ENCODE measurements at regions not wholly inside any gene's neighbourhood (a gene's known extent, or its start where the extent isn't known, plus 50 kb on each side); places are given as distances from the start of the nearest gene placed in this dataset.

DNA sequence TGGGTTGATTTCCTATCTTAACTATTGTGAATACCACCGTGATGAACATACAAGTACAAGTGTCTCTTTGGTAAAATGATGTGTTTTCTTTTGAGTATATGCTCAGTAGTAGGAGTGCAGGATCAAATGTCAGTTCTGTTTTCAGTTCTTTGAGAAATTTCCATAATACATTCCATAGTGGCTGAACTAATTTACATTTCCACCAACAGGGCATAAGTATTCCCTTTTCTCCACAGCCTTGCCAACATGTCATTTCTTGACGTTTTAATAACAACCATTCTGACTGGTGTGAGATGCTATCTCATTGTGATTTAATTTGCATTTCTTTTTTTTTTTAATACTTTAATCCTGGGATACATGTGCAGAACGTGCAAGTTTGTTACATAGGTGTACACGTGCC, 268.8 kb downstream of the CENPW start:
- TF ChIP-seq, protein P1, sequence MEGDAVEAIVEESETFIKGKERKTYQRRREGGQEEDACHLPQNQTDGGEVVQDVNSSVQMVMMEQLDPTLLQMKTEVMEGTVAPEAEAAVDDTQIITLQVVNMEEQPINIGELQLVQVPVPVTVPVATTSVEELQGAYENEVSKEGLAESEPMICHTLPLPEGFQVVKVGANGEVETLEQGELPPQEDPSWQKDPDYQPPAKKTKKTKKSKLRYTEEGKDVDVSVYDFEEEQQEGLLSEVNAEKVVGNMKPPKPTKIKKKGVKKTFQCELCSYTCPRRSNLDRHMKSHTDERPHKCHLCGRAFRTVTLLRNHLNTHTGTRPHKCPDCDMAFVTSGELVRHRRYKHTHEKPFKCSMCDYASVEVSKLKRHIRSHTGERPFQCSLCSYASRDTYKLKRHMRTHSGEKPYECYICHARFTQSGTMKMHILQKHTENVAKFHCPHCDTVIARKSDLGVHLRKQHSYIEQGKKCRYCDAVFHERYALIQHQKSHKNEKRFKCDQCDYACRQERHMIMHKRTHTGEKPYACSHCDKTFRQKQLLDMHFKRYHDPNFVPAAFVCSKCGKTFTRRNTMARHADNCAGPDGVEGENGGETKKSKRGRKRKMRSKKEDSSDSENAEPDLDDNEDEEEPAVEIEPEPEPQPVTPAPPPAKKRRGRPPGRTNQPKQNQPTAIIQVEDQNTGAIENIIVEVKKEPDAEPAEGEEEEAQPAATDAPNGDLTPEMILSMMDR (IDR thresholded peaks at IDR 0.05): no peak
- TF ChIP-seq ZFX (IDR thresholded peaks at IDR 0.05; ENCODE audit: borderline replicate concordance): no peak
